Esophagus squamous epithelium (tissue), 5 donors: ENCODE measurements at regions not wholly inside any gene's neighbourhood (a gene's known extent, or its start where the extent isn't known, plus 50 kb on each side); places are given as distances from the start of the nearest gene placed in this dataset.

Experiments used
- DNase-seq: peaks from one replicate; lab custom pipeline; 2025; lab: John Stamatoyannopoulos, UW
- H3K27ac ChIP-seq, 4 donors: fragments of 200-600 bp; sonication (generic); one replicate each; pipeline ENCODE4 v1.5.1; 2016 to 2019; ENCODE audit warnings: mild to moderate bottlenecking in 1 of 4
- H3K27me3 ChIP-seq, 4 donors: fragments of 200-600 bp; sonication (generic); 1 replicate in 3 of 4; 2 replicates in 1 of 4; pipeline versions ENCODE4 v1.5.1 to v1.6.0; 2017 to 2021; ENCODE audit warnings: antibody characterized with exemption in 1 of 4
- H3K36me3 ChIP-seq, 3 donors: fragments of 200-600 bp; sonication (generic); one replicate each; pipeline ENCODE4 v1.5.1; 2016 to 2019
- H3K4me1 ChIP-seq, 3 donors: fragments of 200-600 bp; sonication (generic); one replicate each; pipeline ENCODE4 v1.5.1; 2017 to 2019
- H3K4me3 ChIP-seq, 4 donors: fragments of 200-600 bp; sonication (generic); 1 replicate in 3 of 4; 2 replicates in 1 of 4; pipeline ENCODE4 v1.5.1; 2016 to 2019; ENCODE audit warnings: mild to moderate bottlenecking in 2 of 4, moderate library complexity in 1 of 4
- H3K9me3 ChIP-seq, 3 donors: fragments of 200-600 bp; sonication (generic); one replicate each; pipeline ENCODE4 v1.5.1; 2016 to 2019
- CTCF ChIP-seq, 6 experiments: fragments of 450-650 bp in 4 of 6; fragments of 200-600 bp in 2 of 6; sonication (generic) in 2 of 6; IDR thresholded peaks; one replicate each; pipeline ENCODE4 v1.5.1; 2016 to 2019; ENCODE audit warnings: antibody characterized with exemption in 6 of 6, mild to moderate bottlenecking in 4 of 6, moderate library complexity in 4 of 6
- POLR2A ChIP-seq, 4 donors: fragments of 450-650 bp; IDR thresholded peaks; one replicate each; pipeline ENCODE4 v1.6.1; 2017; ENCODE audit warnings: antibody characterized with exemption in 4 of 4, mild to moderate bottlenecking in 4 of 4, moderate library complexity in 3 of 4
- WGBS, 2 donors: methylation state at CpG; one replicate each; pipeline ENCODE4 v1.1.5; 2018; 5-methylcytosine and 5-hydroxymethylcytosine counted together
- intact Hi-C: fragments of 100-400 bp; cut with DNase I; formaldehyde crosslinking; loops from one replicate; pipeline ENCODE4 v1.15.0; 2022
- donor health status: DM: yes; HTN: yes; CAD: no.

- TF ChIP-seq CTCF (IDR thresholded peaks at IDR 0.05) (no peak), POLR2A (IDR thresholded peaks at IDR 0.05) (no peak)
- intact Hi-C loops = no loop called here
- no peak for DNase-seq
- H3K4me1 ChIP-seq = no peaks in the 10 kb centered on the region
- H3K27ac ChIP-seq = no peak overlapping the region
- no peaks in the 10 kb centered on the region for H3K36me3 ChIP-seq
- H3K9me3 ChIP-seq = no peaks in the 10 kb centered on the region
- H3K27me3 ChIP-seq = no peaks in the 10 kb centered on the region
- no peak overlapping the region for H3K4me3 ChIP-seq
- 44 to 55% methylated on average over 2 of the region's 2 CpGs for WGBS, 2 donors
Observed at GRCh38 chr21:40972151-40972550, 125.2 kb upstream of the DSCAM start.

GRCh38 chr21:40976198-40977109 is 129.5 kb upstream of the DSCAM start:
- intact Hi-C loops = no loop called here
- Histone ChIP-seq H3K27me3 (no peaks in the 10 kb centered on the region), H3K36me3 (no peaks in the 10 kb centered on the region), H3K27ac (no peak overlapping the region), H3K4me1 (no peaks in the 10 kb centered on the region), H3K9me3 (peaks cover 0 to 8% (median under 1%) of the 10 kb centered on the region in 3 donors), H3K4me3 (no peak overlapping the region)
- TF ChIP-seq POLR2A (IDR thresholded peaks at IDR 0.05) (no peak), CTCF (IDR thresholded peaks at IDR 0.05) (no peak)
- DNase-seq = no peak

- Histone ChIP-seq H3K27ac (no peak overlapping the region), H3K36me3 (no peaks in the 10 kb centered on the region), H3K4me1 (no peaks in the 10 kb centered on the region), H3K4me3 (no peak overlapping the region), H3K27me3 (no peaks in the 10 kb centered on the region), H3K9me3 (peaks cover 0 to 12% (median 3%) of the 10 kb centered on the region in 3 donors)
- 72 to 82% methylated on average over 4 of the region's 4 CpGs for WGBS, 2 donors
- intact Hi-C loops = no loop called here
- no peak for TF ChIP-seq CTCF (IDR thresholded peaks at IDR 0.05)
- TF ChIP-seq POLR2A (IDR thresholded peaks at IDR 0.05) = no peak
- DNase-seq = no peak
Observed at GRCh38 chr21:40985370-40985769, 138.4 kb upstream of the DSCAM start.

- DNase-seq = no peak
- TF ChIP-seq POLR2A (IDR thresholded peaks at IDR 0.05) (no peak), CTCF (IDR thresholded peaks at IDR 0.05) (no peak)
- intact Hi-C loops = no loop called here
Observed at GRCh38 chr21:40990366-40990765, 143.4 kb upstream of the DSCAM start.

GRCh38 chr21:40997831-40998230 is 150.9 kb upstream of the DSCAM start:
- DNase-seq = no peak
- intact Hi-C loops = no loop called here
- Histone ChIP-seq H3K4me1 (no peaks in the 10 kb centered on the region), H3K27me3 (no peaks in the 10 kb centered on the region), H3K4me3 (no peak overlapping the region), H3K36me3 (no peaks in the 10 kb centered on the region), H3K27ac (no peak overlapping the region), H3K9me3 (peaks cover 0 to 11% (median 0%) of the 10 kb centered on the region in 3 donors)
- 83 to 88% methylated on average over 3 of the region's 3 CpGs for WGBS, 2 donors
- no peak for TF ChIP-seq CTCF (IDR thresholded peaks at IDR 0.05)
- no peak for TF ChIP-seq POLR2A (IDR thresholded peaks at IDR 0.05)

More at GRCh38 chr21:40990366-40990765, 143.4 kb upstream of the DSCAM start:
- WGBS, 2 donors = 75 to 100% methylated on average over 1 of the region's 2 CpGs
- Histone ChIP-seq H3K36me3 (no peaks in the 10 kb centered on the region), H3K27ac (no peak overlapping the region), H3K27me3 (no peaks in the 10 kb centered on the region), H3K4me1 (no peaks in the 10 kb centered on the region), H3K4me3 (no peak overlapping the region), H3K9me3 (no peaks in the 10 kb centered on the region)
